ENCODE measurements at regions not wholly inside any gene's neighbourhood (a gene's known extent, or its start where the extent isn't known, plus 50 kb on each side); places are given as distances from the start of the nearest gene placed in this dataset.

GRCh38 chr7:17721736-17722285 is 218.5 kb downstream of the SNX13 start:
- TF ChIP-seq CTCF (conservative IDR thresholded peaks at IDR 0.05) = no peak
- no peak for TF ChIP-seq EZH2 (IDR thresholded peaks at IDR 0.05; ENCODE audit: low read depth)
- no peaks in the 10 kb centered on the region for H3K79me2 ChIP-seq (ENCODE audit: low read depth)
- H2AFZ ChIP-seq = no peak overlapping the region
- no peak overlapping the region for H3K4me3 ChIP-seq
- DNase-seq = no peak
- H3K4me2 ChIP-seq = no peak overlapping the region
- H3K27me3 ChIP-seq (ENCODE audit: insufficient read depth, low read depth) = no peaks in the 10 kb centered on the region
- no peak overlapping the region for H3K27ac ChIP-seq
- intact Hi-C loops (cut with micrococcal nuclease; ENCODE audit: unreplicated experiment) = no loop called here
- H3F3A ChIP-seq (ENCODE audit: insufficient read depth, low read depth) = no peaks in the 10 kb centered on the region
- H3K9me2 ChIP-seq (ENCODE audit: insufficient read depth) = no peaks in the 10 kb centered on the region
- CTCF ChIA-PET = no interaction called here
- no peaks in the 10 kb centered on the region for H3K4me1 ChIP-seq (replicated peaks; ENCODE audit: insufficient read depth)
- POLR2A ChIA-PET (ENCODE audit: unreplicated experiment) = interaction anchor here (0.6 kb wide), 1 partner anchor 350 kb away, joined by 5 read pairs; no protein-coding TSS in a partner anchor
- no peaks in the 10 kb centered on the region for H3K9me3 ChIP-seq (ENCODE audit: insufficient read depth, low read depth)
- H4K20me1 ChIP-seq (ENCODE audit: insufficient read depth) = no peaks in the 10 kb centered on the region
- no peaks in the 10 kb centered on the region for H3K36me3 ChIP-seq (ENCODE audit: low read depth)
- no TSS peak for BruUV-seq (replicated peaks)

DNA sequence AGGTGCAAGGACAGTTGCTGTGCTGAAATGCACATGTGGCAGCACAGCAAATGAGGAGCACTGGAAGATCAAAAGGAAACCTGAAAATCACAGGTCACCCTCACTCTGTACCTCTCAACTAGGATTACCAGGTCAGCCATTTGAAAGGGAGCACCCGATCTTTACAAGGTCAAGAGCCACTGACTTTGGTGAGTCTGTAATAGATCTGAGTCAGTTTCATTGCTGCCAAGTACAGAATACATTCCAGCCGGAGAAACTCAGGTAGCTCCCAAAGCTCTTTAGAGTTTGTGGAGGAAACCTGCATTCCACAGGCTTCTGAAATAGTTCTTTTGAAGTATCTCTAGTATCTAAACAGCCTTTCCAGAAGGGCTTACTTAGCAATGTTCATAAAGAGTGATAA is 217.5 kb downstream of the SNX13 start:
- no peak overlapping the region for H3K4me2 ChIP-seq
- H3K36me3 ChIP-seq (ENCODE audit: low read depth) = no peaks in the 10 kb centered on the region
- H3K27ac ChIP-seq = no peak overlapping the region
- H3F3A ChIP-seq (ENCODE audit: insufficient read depth, low read depth) = no peaks in the 10 kb centered on the region
- BruUV-seq (replicated peaks) = no TSS peak
- TF ChIP-seq CTCF (conservative IDR thresholded peaks at IDR 0.05) (no peak), EZH2 (IDR thresholded peaks at IDR 0.05; ENCODE audit: low read depth) (no peak)
- no peak overlapping the region for H3K4me3 ChIP-seq
- no peaks in the 10 kb centered on the region for H3K27me3 ChIP-seq (ENCODE audit: insufficient read depth, low read depth)
- no peak for DNase-seq
- POLR2A ChIA-PET (ENCODE audit: unreplicated experiment) = no interaction called here
- no peaks in the 10 kb centered on the region for H3K79me2 ChIP-seq (ENCODE audit: low read depth)
- no peaks in the 10 kb centered on the region for H4K20me1 ChIP-seq (ENCODE audit: insufficient read depth)
- H2AFZ ChIP-seq = 0 out of 2 replicates have a peak overlapping the region, but pooled peaks have one; percentile 28
- H3K9me2 ChIP-seq (ENCODE audit: insufficient read depth) = no peaks in the 10 kb centered on the region
- intact Hi-C loops (cut with micrococcal nuclease; ENCODE audit: unreplicated experiment) = no loop called here
- CTCF ChIA-PET = no interaction called here
- H3K4me1 ChIP-seq (replicated peaks; ENCODE audit: insufficient read depth) = no peaks in the 10 kb centered on the region
- no peaks in the 10 kb centered on the region for H3K9me3 ChIP-seq (ENCODE audit: insufficient read depth, low read depth)

GRCh38 chr7:17725821-17726220 is 214.5 kb downstream of the SNX13 start:
- ChIA-PET POLR2A (ENCODE audit: unreplicated experiment) (no interaction called here), CTCF (no interaction called here)
- Histone ChIP-seq H3K79me2 (ENCODE audit: low read depth) (no peaks in the 10 kb centered on the region), H3K27me3 (ENCODE audit: insufficient read depth, low read depth) (no peaks in the 10 kb centered on the region), H3K27ac (no peak overlapping the region), H4K20me1 (ENCODE audit: insufficient read depth) (no peaks in the 10 kb centered on the region), H3K9me2 (ENCODE audit: insufficient read depth) (no peaks in the 10 kb centered on the region), H3K36me3 (ENCODE audit: low read depth) (no peaks in the 10 kb centered on the region), H3K4me3 (no peak overlapping the region), H3K9me3 (ENCODE audit: insufficient read depth, low read depth) (no peaks in the 10 kb centered on the region), H3F3A (ENCODE audit: insufficient read depth, low read depth) (no peaks in the 10 kb centered on the region), H3K4me1 (replicated peaks; ENCODE audit: insufficient read depth) (no peaks in the 10 kb centered on the region), H2AFZ (no peak overlapping the region), H3K4me2 (no peak overlapping the region)
- no peak for TF ChIP-seq EZH2 (IDR thresholded peaks at IDR 0.05; ENCODE audit: low read depth)
- no peak for TF ChIP-seq CTCF (conservative IDR thresholded peaks at IDR 0.05)
- intact Hi-C loops (cut with micrococcal nuclease; ENCODE audit: unreplicated experiment) = no loop called here
- BruUV-seq (replicated peaks) = no TSS peak
- DNase-seq = no peak

All from PC-9 (cell line).